Natural killer cell (primary cell): ENCODE measurements at regions not wholly inside any gene's neighbourhood (a gene's known extent, or its start where the extent isn't known, plus 50 kb on each side); places are given as distances from the start of the nearest gene placed in this dataset.
"Not testable (repeated sequence)": the region's sequence is repeated elsewhere in the genome, so short reads cannot be mapped to it uniquely, and the experiment has no call there.

Source experiments
- ATAC-seq, 3 donors: fragments of 150-1000 bp in 2 of 3; fragments of 200-7000 bp in 1 of 3; cut with Tn5 transposase; 1 replicate in 1 of 3; 2 replicates in 2 of 3; pipeline ENCODE4 v1.10.0; 2021; ENCODE audit warnings: mild to moderate bottlenecking in 2 of 3, moderate library complexity in 2 of 3
- DNase-seq, 2 donors: peaks; one replicate each; pipeline versions ENCODE4 v3.0.0 to v3.0.0-alpha.2; 2013 to 2021; ENCODE audit warnings: mixed read lengths in 1 of 2
- H3K27ac ChIP-seq: one replicate; pipeline ENCODE4 v1.5.1; 2013; ENCODE audit warnings: mild to moderate bottlenecking, low read length
- H3K27me3 ChIP-seq: one replicate; pipeline ENCODE4 v1.6.1; 2013; ENCODE audit warnings: low read length; ENCODE audit not compliant: control insufficient read depth, insufficient read depth
- H3K36me3 ChIP-seq: one replicate; pipeline ENCODE4 v1.6.1; 2013; ENCODE audit warnings: low read length; ENCODE audit not compliant: control insufficient read depth, insufficient read depth
- H3K4me1 ChIP-seq: one replicate; pipeline ENCODE4 v1.6.1; 2013; ENCODE audit warnings: low read length; ENCODE audit not compliant: control insufficient read depth, insufficient read depth
- H3K4me3 ChIP-seq: one replicate; pipeline ENCODE4 v1.5.1; 2013; ENCODE audit warnings: low read length
- H3K9me3 ChIP-seq: one replicate; pipeline ENCODE4 v1.6.1; 2013; ENCODE audit warnings: low read length; ENCODE audit not compliant: control insufficient read depth, insufficient read depth
- H3K27ac Mint-ChIP-seq, 2 donors: one replicate each; pipeline ENCODE4 v1.8.0; 2022; ENCODE audit warnings: mild to moderate bottlenecking in 2 of 2, mixed read lengths in 2 of 2, moderate library complexity in 1 of 2
- H3K27me3 Mint-ChIP-seq, 2 donors: one replicate each; pipeline ENCODE4 v1.8.0; 2022; ENCODE audit warnings: low read depth in 2 of 2, mixed read lengths in 2 of 2
- H3K36me3 Mint-ChIP-seq: one replicate; pipeline ENCODE4 v1.8.0; 2022; ENCODE audit warnings: mixed read lengths
- H3K4me1 Mint-ChIP-seq, 2 donors: one replicate each; pipeline ENCODE4 v1.8.0; 2022; ENCODE audit warnings: mixed read lengths in 2 of 2
- H3K4me3 Mint-ChIP-seq: one replicate; pipeline ENCODE4 v1.8.0; 2022; ENCODE audit warnings: mild to moderate bottlenecking, moderate library complexity, mixed read lengths
- H3K9me3 Mint-ChIP-seq, 2 donors: one replicate each; pipeline ENCODE4 v1.8.0; 2022; ENCODE audit warnings: mixed read lengths in 2 of 2
- whole genome bisulfite sequencing: methylation state at CpG from one replicate; pipeline ENCODE4 v1.1.7; 2013; ENCODE audit warnings: missing lambda C conversion rate; ENCODE audit not compliant: insufficient coverage; 5-methylcytosine and 5-hydroxymethylcytosine counted together
- intact Hi-C: fragments of 100-400 bp; cut with micrococcal nuclease; formaldehyde crosslinking; loops from one replicate; pipeline ENCODE4 v1.14.2; 2022

GRCh38 chr1:149219539-149219938 lies 116.2 kb upstream of the NBPF9 start:
- H3K27ac Mint-ChIP-seq, H3K4me3 Mint-ChIP-seq, H3K9me3 ChIP-seq, H3K27ac ChIP-seq, H3K4me3 ChIP-seq, H3K36me3 ChIP-seq, H3K27me3 Mint-ChIP-seq, DNase-seq, H3K9me3 Mint-ChIP-seq, intact Hi-C loops, H3K27me3 ChIP-seq, H3K4me1 Mint-ChIP-seq, H3K4me1 ChIP-seq, ATAC-seq, H3K36me3 Mint-ChIP-seq: not testable (repeated sequence)
- no CpG with 5 or more reads among the region's 3 CpGs for WGBS

GRCh38 chr1:149220463-149221074 lies 117.2 kb upstream of the NBPF9 start:
- H3K27ac ChIP-seq, intact Hi-C loops, ATAC-seq, H3K4me1 Mint-ChIP-seq, H3K27me3 ChIP-seq, H3K27ac Mint-ChIP-seq, H3K4me1 ChIP-seq, DNase-seq, H3K36me3 ChIP-seq, H3K27me3 Mint-ChIP-seq, H3K9me3 Mint-ChIP-seq, H3K36me3 Mint-ChIP-seq, H3K9me3 ChIP-seq, H3K4me3 ChIP-seq, H3K4me3 Mint-ChIP-seq: not testable (repeated sequence)
- WGBS: no CpG with 5 or more reads among the region's 4 CpGs

GRCh38 chr1:149227933-149228665 lies 124.7 kb upstream of the NBPF9 start:
- WGBS: no CpG with 5 or more reads among the region's 7 CpGs
- DNase-seq: not testable (repeated sequence)

GRCh38 chr1:149228672-149229585 lies 125.6 kb upstream of the NBPF9 start:
- H3K36me3 ChIP-seq, intact Hi-C loops, H3K27me3 ChIP-seq, H3K27ac Mint-ChIP-seq, H3K4me1 ChIP-seq, ATAC-seq, DNase-seq, H3K9me3 ChIP-seq, H3K36me3 Mint-ChIP-seq, H3K9me3 Mint-ChIP-seq, H3K4me1 Mint-ChIP-seq, H3K4me3 ChIP-seq, H3K27ac ChIP-seq, H3K4me3 Mint-ChIP-seq, H3K27me3 Mint-ChIP-seq: not testable (repeated sequence)
- WGBS: no CpG with 5 or more reads among the region's 9 CpGs

More at GRCh38 chr1:149227933-149228665, 124.7 kb upstream of the NBPF9 start:
- H3K4me3 ChIP-seq, H3K27me3 Mint-ChIP-seq, H3K36me3 Mint-ChIP-seq, H3K9me3 ChIP-seq, H3K36me3 ChIP-seq, ATAC-seq, H3K4me3 Mint-ChIP-seq, intact Hi-C loops, H3K9me3 Mint-ChIP-seq, H3K27ac Mint-ChIP-seq, H3K27ac ChIP-seq, H3K27me3 ChIP-seq, H3K4me1 ChIP-seq, H3K4me1 Mint-ChIP-seq: not testable (repeated sequence)

- H3K27ac ChIP-seq, H3K9me3 ChIP-seq, H3K4me3 ChIP-seq, H3K27me3 ChIP-seq, DNase-seq, intact Hi-C loops, H3K9me3 Mint-ChIP-seq, H3K4me1 ChIP-seq, H3K27me3 Mint-ChIP-seq, H3K36me3 ChIP-seq, H3K4me3 Mint-ChIP-seq, H3K36me3 Mint-ChIP-seq, H3K27ac Mint-ChIP-seq, H3K4me1 Mint-ChIP-seq: not testable (repeated sequence)
- WGBS: no CpG with 5 or more reads among the region's 5 CpGs
- ATAC-seq: peak in 2 of 3 donors; percentile 40 to 68
Measured at GRCh38 chr1:149229813-149230212, 126.5 kb upstream of the NBPF9 start.

GRCh38 chr1:149234926-149235914 lies 131.9 kb upstream of the NBPF9 start:
- H3K4me1 ChIP-seq, intact Hi-C loops, H3K9me3 ChIP-seq, H3K27me3 Mint-ChIP-seq, H3K4me3 Mint-ChIP-seq, H3K27ac Mint-ChIP-seq, DNase-seq, ATAC-seq, H3K36me3 Mint-ChIP-seq, H3K27ac ChIP-seq, H3K27me3 ChIP-seq, H3K4me3 ChIP-seq, H3K36me3 ChIP-seq, H3K9me3 Mint-ChIP-seq, H3K4me1 Mint-ChIP-seq: not testable (repeated sequence)
- WGBS: no CpG with 5 or more reads among the region's 5 CpGs

- H3K4me1 Mint-ChIP-seq, H3K27me3 ChIP-seq, H3K9me3 ChIP-seq, H3K36me3 Mint-ChIP-seq, H3K4me3 Mint-ChIP-seq, DNase-seq, H3K27me3 Mint-ChIP-seq, H3K9me3 Mint-ChIP-seq, intact Hi-C loops, H3K27ac ChIP-seq, H3K4me3 ChIP-seq, H3K27ac Mint-ChIP-seq, H3K36me3 ChIP-seq, H3K4me1 ChIP-seq: not testable (repeated sequence)
- 89% methylated on average over 2 of the region's 4 CpGs for WGBS
- peak in 2 of 3 donors; percentile 40 to 61 for ATAC-seq
Measured at GRCh38 chr1:149237515-149237914, 134.2 kb upstream of the NBPF9 start.
